OCI-LY7 (cell line): ENCODE measurements at regions not wholly inside any gene's neighbourhood (a gene's known extent, or its start where the extent isn't known, plus 50 kb on each side); places are given as distances from the start of the nearest gene placed in this dataset.

Experiments
- BruUV-seq: library from RNA; stranded (reverse); fragments of 400-500 nt; replicated peaks from 2 replicates; lab custom pipeline; 2021; lab: Mats Ljungman, UMichigan
- CTCF ChIA-PET: fragments of 300-600 bp; sonication (Branson Sonifier 250); formaldehyde crosslinking; loops from one replicate; lab custom pipeline; 2022; ENCODE audit warnings: antibody characterized with exemption; ENCODE audit not compliant: unreplicated experiment; lab: Charles Lee
- POLR2A ChIA-PET: fragments of 300-600 bp; sonication (Branson Sonifier 250); formaldehyde crosslinking; loops from one replicate; lab custom pipeline; 2022; ENCODE audit warnings: antibody characterized with exemption; lab: Charles Lee
- DNase-seq: peaks from one replicate; pipeline ENCODE4 v3.0.0-alpha.2; 2015; ENCODE audit warnings: low spot score
- H2AFZ ChIP-seq: fragments of 200-600 bp; sonication (generic), shearing (Covaris generic); 2 replicates; pipeline ENCODE4 v1.6.1; 2014; ENCODE audit warnings: mild to moderate bottlenecking, antibody characterized with exemption, low read length, moderate library complexity
- H3K27ac ChIP-seq: fragments of 200-600 bp; sonication (generic); 2 replicates; pipeline ENCODE4 v1.5.1; 2014; ENCODE audit warnings: mixed run types, low read depth, mild to moderate bottlenecking, moderate library complexity, low read length, inconsistent platforms; ENCODE audit not compliant: poor library complexity, severe bottlenecking
- H3K36me3 ChIP-seq: fragments of 200-600 bp; sonication (generic); 2 replicates; pipeline ENCODE4 v1.6.1; 2014; ENCODE audit warnings: mild to moderate bottlenecking, antibody characterized with exemption, low read length, moderate library complexity, mixed read lengths; ENCODE audit not compliant: insufficient read depth
- H3K4me1 ChIP-seq: fragments of 200-600 bp; sonication (generic); 2 replicates; pipeline ENCODE4 v1.5.1; 2014; ENCODE audit warnings: mild to moderate bottlenecking, low read length; ENCODE audit not compliant: insufficient read depth, poor library complexity, severe bottlenecking
- H3K4me2 ChIP-seq: fragments of 200-600 bp; sonication (generic); 2 replicates; pipeline ENCODE4 v1.6.1; 2014; ENCODE audit warnings: mild to moderate bottlenecking, low read length
- H3K4me3 ChIP-seq: fragments of 200-600 bp; sonication (generic); 2 replicates; pipeline ENCODE4 v1.5.1; 2014; ENCODE audit warnings: mild to moderate bottlenecking, low read depth, low read length; ENCODE audit not compliant: poor library complexity, severe bottlenecking
- H3K79me2 ChIP-seq: fragments of 200-600 bp; sonication (generic); 2 replicates; pipeline ENCODE4 v1.6.1; 2016; ENCODE audit warnings: low read depth, mild to moderate bottlenecking, low read length, moderate library complexity, mixed read lengths; ENCODE audit not compliant: insufficient read depth
- H3K9me2 ChIP-seq: fragments of 200-600 bp; sonication (generic); 2 replicates; pipeline ENCODE4 v1.6.1; 2016; ENCODE audit warnings: mild to moderate bottlenecking, low read length, mixed read lengths; ENCODE audit not compliant: insufficient read depth
- H3K9me3 ChIP-seq: fragments of 200-600 bp; sonication (generic); 2 replicates; pipeline ENCODE4 v1.6.1; 2014; ENCODE audit warnings: mild to moderate bottlenecking, mixed run types, low read length, mixed read lengths
- H4K20me1 ChIP-seq: fragments of 200-600 bp; sonication (generic); 2 replicates; pipeline ENCODE4 v1.6.1; 2014; ENCODE audit warnings: mild to moderate bottlenecking, antibody characterized with exemption, low read length, moderate library complexity, mixed read lengths; ENCODE audit not compliant: insufficient read depth
- CTCF ChIP-seq: fragments of 200-600 bp; sonication (generic); conservative IDR thresholded peaks from 2 replicates; pipeline ENCODE4 v1.5.1; 2014; ENCODE audit warnings: mild to moderate bottlenecking, antibody characterized with exemption, low read length, moderate library complexity, mixed read lengths
- EZH2phosphoT487 ChIP-seq: fragments of 200-600 bp; sonication (generic); IDR thresholded peaks from 2 replicates; pipeline ENCODE4 v1.6.1; 2018; ENCODE audit warnings: low read depth, borderline replicate concordance, mild to moderate bottlenecking, mixed run types, antibody characterized with exemption, low read length, moderate library complexity, mixed read lengths
- intact Hi-C: fragments of 100-400 bp; cut with micrococcal nuclease; formaldehyde crosslinking; loops from one replicate; pipeline ENCODE4 v1.10.0; 2022; ENCODE audit not compliant: unreplicated experiment

DNA sequence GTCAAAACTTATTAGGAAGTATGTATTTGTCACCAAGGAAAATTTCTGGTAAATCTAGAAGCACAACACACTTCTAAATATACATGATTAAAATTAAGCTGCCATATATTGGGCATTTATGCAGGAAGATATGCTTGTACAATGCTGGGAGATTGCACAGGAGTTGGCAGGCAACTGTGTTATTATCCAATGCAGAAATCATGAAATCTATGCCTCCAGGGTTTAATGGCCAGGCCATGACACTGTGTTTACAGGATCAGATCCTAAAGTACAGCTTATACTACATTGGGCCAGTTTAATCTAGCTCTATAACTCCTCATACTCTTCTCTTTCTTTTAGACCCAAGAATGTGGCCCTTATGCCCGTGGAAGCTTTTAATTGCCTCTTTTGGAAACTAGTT lies 391.4 kb upstream of the DPH6 start:
- H3K27ac ChIP-seq: no peak overlapping the region
- no peaks in the 10 kb centered on the region for H3K9me2 ChIP-seq
- intact Hi-C loops: no loop called here
- H3K4me3 ChIP-seq: no peak overlapping the region
- no TSS peak for BruUV-seq
- no peaks in the 10 kb centered on the region; the same call in 1 of the 2 replicates for H4K20me1 ChIP-seq
- DNase-seq: no peak
- H3K4me1 ChIP-seq: no peaks in the 10 kb centered on the region
- no peaks in the 10 kb centered on the region for H3K9me3 ChIP-seq
- no peak overlapping the region for H3K4me2 ChIP-seq
- TF ChIP-seq EZH2phosphoT487 (no peak), CTCF (no peak)
- ChIA-PET POLR2A (interaction anchor here (0.6 kb wide), 1 partner anchor 1225 kb away, joined by 8 read pairs; no protein-coding TSS in a partner anchor), CTCF (no interaction called here)
- no peak overlapping the region for H2AFZ ChIP-seq
- H3K79me2 ChIP-seq: no peaks in the 10 kb centered on the region
- no peaks in the 10 kb centered on the region for H3K36me3 ChIP-seq

DNA sequence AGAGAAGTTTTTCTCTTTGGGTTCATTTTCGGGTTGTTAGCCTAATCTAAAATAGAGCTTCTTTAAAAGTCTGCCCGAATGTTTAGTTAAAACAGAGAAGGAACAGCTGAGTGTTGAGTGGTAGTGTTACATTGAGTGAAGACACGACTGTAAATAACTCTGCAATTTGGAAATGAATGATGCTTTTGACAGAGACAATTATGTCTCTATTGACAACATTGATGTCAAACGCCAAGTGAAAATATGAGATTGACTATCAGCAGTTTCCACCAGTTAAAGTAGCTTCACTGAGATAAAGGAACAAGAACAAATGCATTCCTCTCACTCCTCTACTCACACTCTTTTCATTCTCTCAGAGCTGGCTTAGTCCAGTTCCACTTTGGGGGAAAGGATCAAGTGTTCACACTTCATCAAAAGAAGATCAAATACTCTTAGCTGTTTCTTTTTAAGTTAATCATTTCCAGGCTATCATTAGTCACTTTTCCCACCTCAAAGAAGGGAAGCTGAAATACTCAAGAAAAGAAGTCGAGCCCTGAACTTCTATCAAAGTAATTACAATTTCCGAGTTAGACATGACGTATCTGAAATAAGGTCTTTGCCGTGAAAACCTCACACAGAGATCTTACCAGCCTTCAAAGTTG lies 399.1 kb upstream of the DPH6 start:
- H3K4me2 ChIP-seq: no peak overlapping the region
- POLR2A ChIA-PET: interaction anchor here (0.6 to 1.5 kb wide), 2 partner anchors 11 to 78 kb away, joined by 3 read pairs; no protein-coding TSS in a partner anchor
- H3K36me3 ChIP-seq: no peaks in the 10 kb centered on the region
- H3K79me2 ChIP-seq: no peaks in the 10 kb centered on the region
- no peak overlapping the region for H2AFZ ChIP-seq
- BruUV-seq: no TSS peak
- intact Hi-C loops: no loop called here
- H3K9me2 ChIP-seq: no peaks in the 10 kb centered on the region; the same call in 1 of the 2 replicates
- no peak for TF ChIP-seq EZH2phosphoT487
- TF ChIP-seq CTCF: no peak
- H3K4me3 ChIP-seq: no peak overlapping the region
- no peaks in the 10 kb centered on the region for H3K9me3 ChIP-seq
- H3K27ac ChIP-seq: no peak overlapping the region
- CTCF ChIA-PET: no interaction called here
- no peak for DNase-seq
- no peaks in the 10 kb centered on the region for H4K20me1 ChIP-seq
- H3K4me1 ChIP-seq: no peaks in the 10 kb centered on the region

GRCh38 chr15:35953424-35953823 lies 407.5 kb upstream of the DPH6 start:
- DNase-seq: no peak
- no peaks in the 10 kb centered on the region for H3K36me3 ChIP-seq
- H3K4me2 ChIP-seq: no peak overlapping the region
- H3K9me2 ChIP-seq: no peaks in the 10 kb centered on the region
- H4K20me1 ChIP-seq: no peaks in the 10 kb centered on the region
- ChIA-PET POLR2A (no interaction called here), CTCF (no interaction called here)
- H3K4me3 ChIP-seq: no peak overlapping the region
- no peak overlapping the region for H3K27ac ChIP-seq
- H3K4me1 ChIP-seq: no peaks in the 10 kb centered on the region
- TF ChIP-seq EZH2phosphoT487: no peak
- TF ChIP-seq CTCF: no peak
- no peak overlapping the region for H2AFZ ChIP-seq
- H3K9me3 ChIP-seq: no peaks in the 10 kb centered on the region
- intact Hi-C loops: no loop called here
- BruUV-seq: no TSS peak
- no peaks in the 10 kb centered on the region for H3K79me2 ChIP-seq
